NCI-H2081 (cell line): ENCODE measurements at regions not wholly inside any gene's neighbourhood (a gene's known extent, or its start where the extent isn't known, plus 50 kb on each side); places are given as distances from the start of the nearest gene placed in this dataset.
"Not testable (repeated sequence)": the region's sequence is repeated elsewhere in the genome, so short reads cannot be mapped to it uniquely, and the experiment has no call there.

Source experiments
- DNase-seq, 2 experiments: peaks; one replicate each; lab custom pipeline; 2025; lab: John Stamatoyannopoulos, UW

GRCh38 chr15:99455789-99456160 lies 110.0 kb upstream of the MEF2A start:
- DNase-seq: no peak

- no peak for DNase-seq
These were observed 101.6 kb upstream of the MEF2A start for GRCh38 chr15:99464137-99464536.

DNA sequence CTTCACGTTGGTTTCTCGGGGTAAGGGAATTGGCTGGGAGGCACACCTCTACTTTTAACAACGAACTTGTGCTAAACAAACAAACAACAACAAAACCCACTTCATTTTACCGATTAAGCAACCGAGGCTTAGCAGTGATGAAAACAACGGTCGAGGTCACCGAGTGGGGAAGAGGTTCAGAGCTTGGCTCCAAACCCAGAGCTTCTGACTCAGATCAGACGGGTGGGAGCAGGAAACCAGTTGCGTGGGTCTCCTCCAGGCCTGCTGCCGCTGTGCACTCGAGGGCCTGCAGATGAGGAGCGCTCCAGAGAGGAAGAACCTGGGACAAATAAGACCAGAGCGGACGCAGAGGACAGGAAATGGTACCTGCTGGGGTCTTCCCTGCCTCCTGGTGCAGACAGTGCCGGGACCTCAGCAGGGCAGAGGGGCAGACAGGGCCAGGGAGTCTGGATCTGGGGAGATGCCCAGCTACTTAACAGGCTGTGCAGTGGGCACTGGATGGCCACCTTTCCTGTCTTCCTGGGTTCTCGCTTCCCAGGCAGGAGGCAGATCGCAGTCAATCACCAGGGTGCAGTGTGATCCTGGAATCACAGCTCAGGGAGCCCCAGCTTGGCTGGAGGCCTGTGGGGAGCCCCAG lies 99.0 kb upstream of the MEF2A start:
- no peak for DNase-seq

DNA sequence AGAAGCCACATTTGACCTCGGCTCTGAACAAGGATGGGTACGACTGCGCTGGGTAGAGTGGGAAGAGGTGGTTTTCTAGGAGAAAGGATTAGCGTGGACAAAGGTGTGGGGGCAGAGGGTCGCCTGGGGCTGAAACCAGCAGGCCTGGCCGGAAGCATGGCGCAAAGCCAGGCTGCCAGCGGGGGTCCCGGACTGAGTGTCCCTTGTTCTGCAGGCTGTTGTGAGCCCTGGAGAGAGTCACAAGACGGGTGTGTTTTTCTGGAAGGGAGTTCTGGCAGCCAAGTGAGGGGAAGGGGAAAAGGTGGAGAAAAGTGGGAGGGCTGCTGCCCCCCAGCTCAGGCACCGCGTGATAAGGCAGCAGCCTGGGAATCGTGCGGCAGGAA lies 98.5 kb upstream of the MEF2A start:
- DNase-seq: no peak

- no peak for DNase-seq
These were observed 97.8 kb upstream of the MEF2A start for GRCh38 chr15:99467853-99468464.

DNA sequence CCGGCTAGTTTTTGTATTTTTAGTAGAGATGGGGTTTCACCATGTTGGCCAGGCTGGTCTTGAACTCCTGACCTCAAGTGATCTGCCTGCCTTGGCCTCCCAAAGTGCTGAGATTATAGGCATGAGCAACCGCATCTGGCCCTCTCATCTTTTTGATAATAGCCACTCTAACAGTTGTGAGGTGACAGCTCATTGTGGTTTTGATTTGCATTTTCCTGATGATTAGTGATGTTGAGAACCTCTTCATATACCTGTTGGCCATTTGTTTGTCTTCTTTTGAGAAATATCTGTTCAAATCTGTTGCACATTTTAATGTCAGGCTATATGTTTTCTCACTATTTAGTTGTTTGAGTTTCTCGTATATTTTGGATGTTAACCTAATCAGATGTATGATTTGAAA lies 95.6 kb upstream of the MEF2A start:
- DNase-seq: not testable (repeated sequence)

- DNase-seq: no peak
These were observed 93.2 kb upstream of the MEF2A start for GRCh38 chr15:99472416-99473145.

DNA sequence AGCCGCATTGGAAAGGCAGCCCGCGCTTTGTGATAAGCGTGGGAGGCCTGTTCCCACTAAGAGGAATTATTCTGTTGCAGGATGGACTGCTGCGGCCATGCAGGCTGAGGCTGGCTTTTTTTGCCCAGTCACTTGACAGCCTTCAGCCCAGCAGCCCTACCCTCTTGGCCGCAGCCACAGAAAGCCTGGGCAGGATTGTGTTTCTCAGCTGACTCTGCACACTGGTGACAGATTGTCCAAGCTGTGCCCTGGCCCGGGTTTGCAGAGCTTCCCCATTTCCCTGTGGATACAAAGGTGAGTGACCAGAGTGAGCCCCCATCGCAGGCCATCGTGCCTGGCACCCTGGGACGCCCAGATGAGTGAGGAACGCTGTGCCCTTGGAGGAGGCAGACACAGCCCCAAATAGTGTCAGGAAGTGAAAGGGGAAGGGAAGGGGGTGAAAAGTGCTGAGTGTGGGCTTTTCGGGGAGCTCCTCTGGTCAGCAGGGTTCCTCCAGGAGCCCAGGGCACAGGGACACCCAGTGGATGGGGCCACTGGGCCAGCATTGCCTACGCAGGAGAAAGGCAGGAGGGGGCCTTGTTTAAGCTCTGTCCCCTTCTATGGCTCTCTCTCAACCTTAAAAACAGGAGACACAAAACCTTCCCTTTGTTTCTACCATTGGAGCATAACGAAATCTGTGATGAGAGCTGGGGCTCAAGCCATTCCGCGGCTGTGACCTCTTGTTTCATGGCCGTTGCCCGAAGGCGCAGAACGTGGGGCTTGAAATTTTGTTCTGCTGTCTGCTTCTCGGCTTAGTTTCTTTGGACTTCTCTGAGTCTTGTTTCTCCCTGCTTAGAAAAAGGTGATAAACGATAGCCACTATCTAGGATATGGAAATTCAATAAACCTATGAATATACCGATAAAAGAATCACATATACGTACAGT lies 91.5 kb upstream of the MEF2A start:
- no peak for DNase-seq

DNA sequence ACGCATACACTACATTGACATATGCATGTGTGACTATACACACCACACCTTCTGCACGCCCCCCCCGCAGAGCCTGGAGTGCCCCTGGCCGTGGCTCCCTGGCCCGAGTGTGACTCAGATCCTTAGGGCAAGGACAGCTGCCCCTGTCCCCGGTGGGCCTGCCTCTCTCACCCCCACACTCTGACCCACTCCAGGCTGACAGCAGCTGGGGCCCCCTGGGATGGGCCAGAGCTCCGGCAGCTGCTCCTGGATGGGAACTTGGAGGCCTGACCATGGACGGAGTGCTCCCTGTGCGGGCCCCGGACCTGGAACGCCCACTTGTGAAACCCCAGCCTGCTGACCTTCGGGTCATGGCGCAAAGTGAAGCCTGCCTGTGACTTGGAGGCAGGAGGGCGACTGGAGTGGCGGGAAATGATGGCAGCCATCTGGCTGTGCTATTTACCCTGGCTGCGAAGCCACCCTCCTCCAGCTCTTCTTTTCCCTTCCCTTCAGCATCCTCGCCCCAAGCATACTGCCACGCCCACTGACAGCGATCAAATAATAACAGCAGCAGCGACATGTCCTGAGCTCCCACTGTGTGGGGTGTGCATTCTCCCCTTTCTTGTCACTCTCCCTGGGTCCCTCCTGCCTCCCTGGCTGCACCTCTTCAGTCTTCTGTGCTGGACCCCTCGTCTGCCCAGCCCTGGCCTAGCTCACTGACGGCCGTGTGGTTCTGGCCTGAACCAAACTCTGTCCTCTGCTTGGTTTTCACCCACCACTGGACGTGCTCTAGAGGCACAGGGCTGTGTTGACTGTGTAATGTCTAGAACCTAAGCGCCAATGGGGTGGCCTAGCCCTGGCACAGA lies 90.7 kb upstream of the MEF2A start:
- no peak for DNase-seq

GRCh38 chr15:99475754-99476412 lies 89.9 kb upstream of the MEF2A start:
- no peak for DNase-seq

- DNase-seq: no peak
These were observed 89.2 kb upstream of the MEF2A start for GRCh38 chr15:99476413-99477222.

DNA sequence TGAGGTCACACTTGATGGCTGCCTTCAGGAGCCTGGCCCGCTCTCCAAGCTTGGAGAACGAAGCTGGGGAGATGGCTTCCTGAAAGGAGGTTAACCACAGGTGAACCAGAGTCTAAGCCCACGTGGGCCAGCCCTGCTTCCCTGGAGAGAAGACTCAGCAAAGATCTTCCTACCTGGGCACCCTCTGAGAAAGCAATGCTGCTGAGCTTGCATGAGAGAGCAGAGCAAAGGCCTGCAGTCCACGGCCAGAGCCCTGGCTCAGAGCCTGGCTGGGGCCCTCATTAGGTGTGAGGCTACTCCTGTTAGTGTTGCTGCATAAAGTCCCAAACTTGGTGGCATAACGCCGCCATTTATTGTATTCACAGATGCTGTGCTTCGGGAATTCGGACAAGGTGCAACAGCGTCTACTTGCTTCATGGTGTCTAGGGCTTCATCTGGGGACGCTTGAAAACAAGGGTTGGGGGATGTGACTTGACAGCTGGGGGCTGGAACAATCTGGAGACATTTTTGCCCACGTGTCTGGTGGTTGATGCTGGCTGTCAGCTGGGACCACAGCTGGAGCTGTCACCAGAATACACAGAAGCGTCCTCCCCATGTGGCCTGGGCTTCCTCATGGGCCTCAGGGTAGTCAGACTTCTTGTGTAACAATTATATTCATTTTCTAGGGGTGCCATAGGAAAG lies 87.9 kb upstream of the MEF2A start:
- no peak for DNase-seq

GRCh38 chr15:99478977-99479376 lies 86.8 kb upstream of the MEF2A start:
- no peak for DNase-seq

DNA sequence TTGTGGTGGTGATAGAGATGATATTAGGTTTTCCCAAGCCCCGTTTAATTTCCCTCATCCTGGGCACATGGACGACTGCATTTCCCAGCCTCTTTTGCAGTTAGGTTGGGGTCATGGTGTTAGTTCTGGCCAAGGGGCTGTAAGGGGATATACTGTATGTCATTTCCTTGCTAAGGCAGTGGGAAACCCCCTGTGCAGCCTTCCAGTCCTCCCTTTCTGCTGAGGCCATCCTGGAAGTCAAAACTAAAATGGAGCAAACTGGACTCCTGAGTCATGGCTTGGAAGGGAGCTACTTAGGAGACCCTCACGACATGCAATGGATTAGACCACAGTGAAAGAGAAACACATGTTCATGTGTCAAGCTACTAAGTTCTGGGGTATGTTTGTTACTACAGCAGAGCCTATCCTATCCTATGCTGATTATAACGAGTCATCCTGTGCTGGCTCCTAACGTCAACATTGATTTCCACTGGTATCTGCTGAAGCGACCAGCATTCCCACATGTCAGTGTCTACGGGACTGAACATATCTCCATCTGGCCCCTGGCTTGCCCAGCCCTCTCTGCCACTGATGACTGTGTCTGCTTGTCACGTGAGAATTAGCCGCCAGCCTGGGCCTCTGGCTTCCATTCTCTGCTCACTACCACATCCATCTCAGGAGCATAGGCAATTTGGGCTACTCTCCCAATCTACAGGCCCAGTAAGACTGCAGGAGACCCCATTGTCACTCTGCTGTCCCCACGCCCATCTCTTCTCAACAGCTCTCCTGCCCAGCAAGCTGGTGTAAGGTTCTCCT lies 85.6 kb upstream of the MEF2A start:
- no peak for DNase-seq

DNA sequence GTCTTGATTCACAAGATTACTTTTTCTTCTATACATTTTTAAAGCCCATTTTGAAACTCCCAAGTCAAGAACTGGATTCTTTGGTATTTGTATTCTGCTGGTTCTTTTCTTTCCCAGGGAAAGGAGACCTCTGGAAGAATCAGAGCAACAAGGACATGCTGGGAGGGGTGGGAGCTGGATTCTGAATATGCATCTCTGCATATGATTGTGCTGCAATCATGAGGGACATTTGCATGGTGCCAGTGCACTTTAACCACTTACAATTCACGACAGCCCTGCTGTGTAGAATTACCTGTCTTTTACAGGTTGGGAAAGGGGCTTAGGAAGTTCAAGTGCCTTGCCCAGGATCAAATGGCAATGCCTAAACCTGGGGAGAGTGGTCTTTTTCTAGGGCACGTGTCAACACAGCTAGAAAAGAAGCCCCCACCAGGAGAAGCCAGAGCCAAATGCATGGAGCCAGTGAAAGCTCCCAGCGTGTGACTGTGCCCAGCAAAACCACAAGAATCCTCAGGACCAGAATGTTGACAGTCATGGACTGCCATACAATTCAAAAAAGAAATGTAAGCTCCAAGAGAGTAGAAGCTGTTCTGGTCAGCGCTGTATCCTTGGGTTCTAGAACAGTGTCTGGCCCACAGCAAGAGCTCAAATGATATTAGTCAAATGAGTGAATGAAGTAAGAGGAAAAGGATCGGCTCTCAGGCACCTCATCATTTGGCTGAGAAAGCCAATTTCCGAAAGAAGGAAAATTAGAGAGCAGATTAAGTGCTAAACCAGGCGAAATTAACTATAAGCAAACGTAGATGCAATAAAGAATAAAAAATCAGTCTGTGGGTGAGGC lies 84.5 kb upstream of the MEF2A start:
- DNase-seq: no peak

DNA sequence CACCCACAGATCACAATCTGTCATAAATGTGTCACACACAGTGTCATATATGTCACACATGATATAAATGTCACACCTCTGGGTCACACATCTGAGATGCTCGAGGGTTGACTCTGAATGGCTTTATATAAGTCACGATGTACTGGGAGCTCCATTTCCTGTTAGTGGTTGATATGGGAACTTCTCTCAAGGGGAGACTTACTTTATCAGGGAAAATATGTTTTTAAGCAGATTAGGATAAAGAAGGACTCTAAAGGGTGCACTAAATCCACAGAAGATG lies 83.9 kb upstream of the MEF2A start:
- no peak for DNase-seq

- DNase-seq: no peak
These were observed 82.8 kb upstream of the MEF2A start for GRCh38 chr15:99482993-99483392.
